GM12891 (cell line): ENCODE measurements at regions not wholly inside any gene's neighbourhood (a gene's known extent, or its start where the extent isn't known, plus 50 kb on each side); places are given as distances from the start of the nearest gene placed in this dataset.
"Not testable (repeated sequence)": the region's sequence is repeated elsewhere in the genome, so short reads cannot be mapped to it uniquely, and the experiment has no call there.

Source experiments
- POLR2A ChIP-seq: IDR thresholded peaks from 2 replicates; pipeline ENCODE4 v1.6.1; 2011; ENCODE audit warnings: low read depth, low read length, control low read depth
- POLR2AphosphoS5 ChIP-seq: IDR thresholded peaks from 2 replicates; pipeline ENCODE4 v1.6.1; 2011; ENCODE audit warnings: low read depth, low read length, control low read depth

- TF ChIP-seq POLR2A, POLR2AphosphoS5: not testable (repeated sequence)
These were observed 176.5 kb downstream of the FOXD4L6 start for GRCh38 chr9:40951876-40952494.
